ENCODE measurements at regions not wholly inside any gene's neighbourhood (a gene's known extent, or its start where the extent isn't known, plus 50 kb on each side); places are given as distances from the start of the nearest gene placed in this dataset.

- no peak for TF ChIP-seq ZNF644 (CRISPR knock-in tag; IDR thresholded peaks at IDR 0.05; ENCODE audit: low read depth)
- no peak for TF ChIP-seq ZNF687 (CRISPR knock-in tag; IDR thresholded peaks at IDR 0.05)
- no peak for TF ChIP-seq ETV5 (CRISPR knock-in tag; IDR thresholded peaks at IDR 0.05; ENCODE audit: borderline replicate concordance)
- TF ChIP-seq CTCF (CRISPR knock-in tag; IDR thresholded peaks at IDR 0.05), result no peak
- no peak for TF ChIP-seq MEIS1 (CRISPR knock-in tag; IDR thresholded peaks at IDR 0.05; ENCODE audit: borderline replicate concordance)
- no peak for TF ChIP-seq SALL2 (CRISPR knock-in tag; IDR thresholded peaks at IDR 0.05)
- no peak for TF ChIP-seq ZZZ3 (CRISPR knock-in tag; IDR thresholded peaks at IDR 0.05; ENCODE audit: borderline replicate concordance)
- TF ChIP-seq EZH2 (conservative IDR thresholded peaks at IDR 0.05; ENCODE audit: low read depth, low read length), result no peak
- TF ChIP-seq ZNF234 (CRISPR knock-in tag; conservative IDR thresholded peaks at IDR 0.05), result no peak
- TF ChIP-seq ZNF503 (CRISPR knock-in tag; IDR thresholded peaks at IDR 0.05), result no peak
These were observed 390.9 kb downstream of the SEC14L1 start for GRCh38 chr17:77531641-77532040.

Data from HepG2 (cell line).